Aorta (tissue), 5 donors: ENCODE measurements at regions not wholly inside any gene's neighbourhood (a gene's known extent, or its start where the extent isn't known, plus 50 kb on each side); places are given as distances from the start of the nearest gene placed in this dataset.

Experiments
- ATAC-seq: fragments of 200-7000 bp; cut with Tn5 transposase; one replicate; pipeline ENCODE4 v1.9.1; 2022; ENCODE audit warnings: moderate library complexity; ENCODE audit not compliant: low FRiP score
- DNase-seq, 2 donors: peaks; one replicate each; pipeline ENCODE4 v3.0.0-alpha.2; 2020
- H3K27ac ChIP-seq, 2 donors: one replicate each; pipeline ENCODE4 v1.5.1; 2013; ENCODE audit warnings: low read length in 2 of 2, mild to moderate bottlenecking in 2 of 2, moderate library complexity in 2 of 2, control low read depth in 1 of 2, inconsistent platforms in 1 of 2, low read depth in 1 of 2
- H3K27me3 ChIP-seq, 2 donors: one replicate each; pipeline ENCODE4 v1.6.1; 2013; ENCODE audit warnings: control low read depth in 1 of 2, low read length in 1 of 2, mild to moderate bottlenecking in 1 of 2, moderate library complexity in 1 of 2; ENCODE audit not compliant: insufficient read depth in 2 of 2, control insufficient read depth in 1 of 2
- H3K36me3 ChIP-seq, 2 donors: one replicate each; pipeline ENCODE4 v1.6.1; 2013; ENCODE audit warnings: control low read depth in 1 of 2, low read length in 1 of 2, mild to moderate bottlenecking in 1 of 2; ENCODE audit not compliant: insufficient read depth in 2 of 2, control insufficient read depth in 1 of 2
- H3K4me1 ChIP-seq, 2 donors: one replicate each; pipeline ENCODE4 v1.6.1; 2013; ENCODE audit warnings: low read length in 2 of 2, control low read depth in 1 of 2, mild to moderate bottlenecking in 1 of 2, moderate library complexity in 1 of 2; ENCODE audit not compliant: insufficient read depth in 2 of 2, control insufficient read depth in 1 of 2
- H3K4me3 ChIP-seq, 2 donors: one replicate each; pipeline ENCODE4 v1.5.1; 2013; ENCODE audit warnings: low read length in 2 of 2, control low read depth in 1 of 2, mild to moderate bottlenecking in 1 of 2
- H3K9me3 ChIP-seq: one replicate; pipeline ENCODE4 v1.6.1; 2013; ENCODE audit warnings: mild to moderate bottlenecking, low read length; ENCODE audit not compliant: control insufficient read depth
- WGBS, 2 donors: extraction: QIAGEN DNeasy Blood & Tissue Kit; methylation state at CpG; one replicate each; pipeline ENCODE4 v1.1.7; 2013; 5-methylcytosine and 5-hydroxymethylcytosine counted together
- intact Hi-C, 2 donors: fragments of 100-400 bp; cut with DNase I; formaldehyde crosslinking; loops; one replicate each; pipeline versions ENCODE4 v1.14.2 to v1.15.0; 2022
- donor health status: healthy with polysubstance abuse.
- donor health status: Bipolar disorder and iron deficiency.
- donor health status: DM: no; HTN: no; CAD: no.
- donor health status: DM: no; HTN: no; CAD: no.
- donor health status: DM: yes; HTN: yes; CAD: no.

GRCh38 chr1:4017636-4018365 lies 117.7 kb upstream of the C1orf174 start:
- no peak overlapping the region for H3K4me3 ChIP-seq
- intact Hi-C loops, result no loop called here

GRCh38 chr1:4018466-4019146 lies 118.5 kb upstream of the C1orf174 start:
- Histone ChIP-seq H3K27ac (no peak overlapping the region), H3K4me3 (no peak overlapping the region), H3K4me1 (no peaks in the 10 kb centered on the region), H3K9me3 (no peaks in the 10 kb centered on the region), H3K27me3 (no peaks in the 10 kb centered on the region), H3K36me3 (no peaks in the 10 kb centered on the region)
- intact Hi-C loops, result no loop called here
- 84 to 87% methylated on average over 25 of the region's 25 CpGs for WGBS, 2 donors
- DNase-seq (no peak), ATAC-seq (no peak)

More at GRCh38 chr1:4017636-4018365, 117.7 kb upstream of the C1orf174 start:
- 82 to 84% methylated on average over 12 of the region's 12 CpGs for WGBS, 2 donors
- no peak for ATAC-seq
- H3K9me3 ChIP-seq, result no peaks in the 10 kb centered on the region
- H3K36me3 ChIP-seq, result no peaks in the 10 kb centered on the region
- DNase-seq, result peak in 1 of 2 donors; percentile 23
- no peaks in the 10 kb centered on the region for H3K27me3 ChIP-seq
- no peak overlapping the region for H3K27ac ChIP-seq
- H3K4me1 ChIP-seq, result no peaks in the 10 kb centered on the region

GRCh38 chr1:4019147-4019521 lies 119.1 kb upstream of the C1orf174 start:
- DNase-seq, result no peak
- H3K4me3 ChIP-seq, result no peak overlapping the region
- H3K9me3 ChIP-seq, result no peaks in the 10 kb centered on the region
- intact Hi-C loops, result no loop called here
- no peak overlapping the region for H3K27ac ChIP-seq
- WGBS, 2 donors, result 80% methylated on average over 13 of the region's 13 CpGs
- no peak for ATAC-seq
- H3K36me3 ChIP-seq, result no peaks in the 10 kb centered on the region
- no peaks in the 10 kb centered on the region for H3K4me1 ChIP-seq
- no peaks in the 10 kb centered on the region for H3K27me3 ChIP-seq

- WGBS, 2 donors, result 81 to 82% methylated on average over 15 of the region's 15 CpGs
- no peaks in the 10 kb centered on the region for H3K27me3 ChIP-seq
Observed at GRCh38 chr1:4019606-4020331, 119.7 kb upstream of the C1orf174 start.

GRCh38 chr1:4020449-4020848 lies 120.4 kb upstream of the C1orf174 start:
- Histone ChIP-seq H3K27me3 (no peaks in the 10 kb centered on the region), H3K4me3 (no peak overlapping the region), H3K27ac (no peak overlapping the region), H3K9me3 (no peaks in the 10 kb centered on the region), H3K36me3 (no peaks in the 10 kb centered on the region), H3K4me1 (no peaks in the 10 kb centered on the region)
- intact Hi-C loops, result no loop called here
- DNase-seq, result no peak
- WGBS, 2 donors, result 62 to 69% methylated on average over 9 of the region's 9 CpGs
- ATAC-seq, result no peak

More at GRCh38 chr1:4019606-4020331, 119.7 kb upstream of the C1orf174 start:
- Histone ChIP-seq H3K4me3 (no peak overlapping the region), H3K36me3 (no peaks in the 10 kb centered on the region), H3K27ac (no peak overlapping the region), H3K9me3 (no peaks in the 10 kb centered on the region), H3K4me1 (no peaks in the 10 kb centered on the region)
- ATAC-seq (no peak), DNase-seq (no peak)
- intact Hi-C loops, result no loop called here

GRCh38 chr1:4021136-4021973 lies 121.3 kb upstream of the C1orf174 start:
- DNase-seq (no peak), ATAC-seq (no peak)
- H3K4me1 ChIP-seq, result no peaks in the 10 kb centered on the region
- no peak overlapping the region for H3K27ac ChIP-seq
- H3K4me3 ChIP-seq, result no peak overlapping the region
- no peaks in the 10 kb centered on the region for H3K36me3 ChIP-seq
- no peaks in the 10 kb centered on the region for H3K27me3 ChIP-seq
- H3K9me3 ChIP-seq, result no peaks in the 10 kb centered on the region
- 79 to 80% methylated on average over 16 of the region's 16 CpGs for WGBS, 2 donors
- intact Hi-C loops, result no loop called here

GRCh38 chr1:4021974-4022268 lies 121.8 kb upstream of the C1orf174 start:
- intact Hi-C loops, result no loop called here
- no peak for DNase-seq
- ATAC-seq, result no peak
- H3K9me3 ChIP-seq, result no peaks in the 10 kb centered on the region
- no peak overlapping the region for H3K4me3 ChIP-seq
- whole genome bisulfite sequencing, 2 donors, result 56 to 81% methylated on average over 3 of the region's 3 CpGs
- no peaks in the 10 kb centered on the region for H3K36me3 ChIP-seq
- no peak overlapping the region for H3K27ac ChIP-seq
- H3K27me3 ChIP-seq, result no peaks in the 10 kb centered on the region
- H3K4me1 ChIP-seq, result no peaks in the 10 kb centered on the region

DNA sequence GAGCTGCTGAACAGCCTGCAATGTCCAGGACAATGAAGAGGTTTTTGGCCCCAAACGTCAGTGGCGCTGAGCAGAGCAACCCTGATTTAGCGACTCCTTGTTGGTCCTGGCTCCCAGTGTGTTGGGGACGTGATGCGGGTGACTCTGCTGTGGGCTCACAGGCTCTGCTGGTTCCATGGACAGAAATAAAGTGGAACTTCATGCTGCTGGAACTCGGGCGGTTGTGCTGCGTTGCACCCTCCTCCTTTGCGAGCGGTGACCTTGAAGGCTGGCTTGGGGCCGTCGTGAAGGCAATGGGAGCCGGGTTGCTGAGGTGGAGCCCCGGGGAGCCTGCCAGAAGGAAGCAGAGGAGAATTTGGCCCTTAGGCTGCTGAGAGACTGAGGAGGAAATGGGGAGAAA lies 122.6 kb upstream of the C1orf174 start:
- no peak for ATAC-seq
- H3K4me3 ChIP-seq, result no peak overlapping the region
- H3K4me1 ChIP-seq, result no peaks in the 10 kb centered on the region
- H3K9me3 ChIP-seq, result no peaks in the 10 kb centered on the region
- DNase-seq, result no peak
- intact Hi-C loops, result no loop called here
- no peaks in the 10 kb centered on the region for H3K27me3 ChIP-seq
- WGBS, 2 donors, result 80 to 84% methylated on average over 14 of the region's 14 CpGs
- H3K27ac ChIP-seq, result no peak overlapping the region
- no peaks in the 10 kb centered on the region for H3K36me3 ChIP-seq
